Bronchial epithelial cell (primary cell): ENCODE measurements at regions not wholly inside any gene's neighbourhood (a gene's known extent, or its start where the extent isn't known, plus 50 kb on each side); places are given as distances from the start of the nearest gene placed in this dataset.

Source experiments
- DNase-seq: peaks from one replicate; pipeline ENCODE4 v3.0.0-alpha.2; 2010; ENCODE audit warnings: low read depth
- FAIRE-seq: peaks from 2 replicates; lab custom pipeline; 2011; peaks lifted over from hg19 to GRCh38; lab: Jason Lieb, UNC
- H3K27me3 ChIP-seq: 2 replicates; pipeline ENCODE4 v1.5.1; 2011; ENCODE audit warnings: low read length; ENCODE audit not compliant: control insufficient read depth, insufficient read depth
- H3K36me3 ChIP-seq: 2 replicates; pipeline ENCODE4 v1.5.1; 2011; ENCODE audit warnings: low read length; ENCODE audit not compliant: control insufficient read depth, insufficient read depth
- H3K4me3 ChIP-seq: 2 replicates; pipeline ENCODE4 v1.5.1; 2011; ENCODE audit warnings: mild to moderate bottlenecking, low read depth, low read length, control low read depth
- TF ChIP-seq, protein P1 (sequence below): IDR thresholded peaks from 2 replicates; pipeline ENCODE4 v1.5.1; 2011; ENCODE audit warnings: mild to moderate bottlenecking, moderate library complexity, low read length, control low read depth, inconsistent platforms; ENCODE audit not compliant: insufficient read depth, severe bottlenecking

DNA sequence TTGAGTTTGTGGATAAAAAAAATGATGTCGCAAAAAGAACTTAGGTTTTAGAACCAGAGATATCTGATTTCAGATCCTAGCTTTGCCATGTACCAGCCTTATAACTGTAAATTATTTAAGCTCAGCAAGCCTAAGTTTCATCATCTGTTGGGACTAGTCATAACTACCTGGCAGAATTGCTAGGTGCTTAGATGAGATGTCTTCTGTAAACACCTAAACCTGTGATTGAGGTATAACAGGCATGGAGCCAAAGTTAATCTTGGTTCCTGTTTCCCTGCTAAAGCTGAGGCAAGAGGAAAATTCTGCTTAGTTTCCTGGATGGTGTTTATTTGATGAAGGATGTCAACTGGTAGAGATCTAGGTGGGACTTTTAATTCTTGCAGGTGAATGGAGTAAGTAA, 331.3 kb upstream of the RBMS3 start:
- H3K27me3 ChIP-seq, result no peaks in the 10 kb centered on the region
- FAIRE-seq, result no peak
- H3K36me3 ChIP-seq, result no peaks in the 10 kb centered on the region
- DNase-seq, result peak; percentile 93
- no peak overlapping the region for H3K4me3 ChIP-seq
- TF ChIP-seq, protein P1, sequence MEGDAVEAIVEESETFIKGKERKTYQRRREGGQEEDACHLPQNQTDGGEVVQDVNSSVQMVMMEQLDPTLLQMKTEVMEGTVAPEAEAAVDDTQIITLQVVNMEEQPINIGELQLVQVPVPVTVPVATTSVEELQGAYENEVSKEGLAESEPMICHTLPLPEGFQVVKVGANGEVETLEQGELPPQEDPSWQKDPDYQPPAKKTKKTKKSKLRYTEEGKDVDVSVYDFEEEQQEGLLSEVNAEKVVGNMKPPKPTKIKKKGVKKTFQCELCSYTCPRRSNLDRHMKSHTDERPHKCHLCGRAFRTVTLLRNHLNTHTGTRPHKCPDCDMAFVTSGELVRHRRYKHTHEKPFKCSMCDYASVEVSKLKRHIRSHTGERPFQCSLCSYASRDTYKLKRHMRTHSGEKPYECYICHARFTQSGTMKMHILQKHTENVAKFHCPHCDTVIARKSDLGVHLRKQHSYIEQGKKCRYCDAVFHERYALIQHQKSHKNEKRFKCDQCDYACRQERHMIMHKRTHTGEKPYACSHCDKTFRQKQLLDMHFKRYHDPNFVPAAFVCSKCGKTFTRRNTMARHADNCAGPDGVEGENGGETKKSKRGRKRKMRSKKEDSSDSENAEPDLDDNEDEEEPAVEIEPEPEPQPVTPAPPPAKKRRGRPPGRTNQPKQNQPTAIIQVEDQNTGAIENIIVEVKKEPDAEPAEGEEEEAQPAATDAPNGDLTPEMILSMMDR, result no peak

- Histone ChIP-seq H3K36me3 (no peaks in the 10 kb centered on the region), H3K4me3 (no peak overlapping the region), H3K27me3 (no peaks in the 10 kb centered on the region)
- TF ChIP-seq, protein P1, result no peak
- DNase-seq, result no peak
- no peak for FAIRE-seq
Observed at GRCh38 chr3:28950614-28951013, 330.3 kb upstream of the RBMS3 start.

DNA sequence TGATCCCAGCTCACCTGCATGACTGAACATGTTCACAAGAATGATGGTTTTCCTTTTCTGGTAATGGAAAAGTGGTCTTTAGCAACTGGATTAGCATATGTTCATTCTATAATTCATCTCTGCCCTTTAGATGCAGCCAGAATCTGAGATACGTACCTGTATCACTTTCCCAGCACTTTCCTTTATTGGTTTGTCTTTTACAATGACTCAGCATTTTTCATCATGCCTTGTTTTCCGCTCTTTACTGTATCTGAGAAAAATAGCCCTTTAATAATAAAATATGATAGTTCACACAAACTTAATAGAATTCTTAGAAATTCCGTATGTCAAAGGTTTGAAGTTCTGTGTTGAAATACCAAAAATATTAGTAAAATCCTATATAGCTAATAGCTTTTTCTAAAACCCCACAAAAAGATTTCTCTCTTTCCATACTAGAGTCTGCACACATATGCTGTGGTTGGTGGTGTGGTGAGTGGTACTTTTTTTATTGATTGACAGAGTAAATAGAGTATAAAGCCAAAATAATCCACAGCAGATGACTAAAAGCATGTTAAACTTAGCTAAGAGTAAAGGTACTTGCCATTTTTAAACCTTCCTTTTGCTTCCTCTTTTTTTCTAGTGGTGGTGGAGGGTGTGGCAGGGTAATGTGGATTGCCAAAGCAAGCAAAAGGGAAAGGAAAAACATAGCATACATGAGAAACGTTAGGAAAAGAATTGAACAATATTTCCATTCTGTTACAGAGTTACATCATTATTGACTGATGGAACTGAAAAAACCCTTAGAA, 328.9 kb upstream of the RBMS3 start:
- FAIRE-seq (no peak), DNase-seq (peak; percentile 15)
- TF ChIP-seq, protein P1, result peak; percentile 1
- H3K27me3 ChIP-seq, result no peaks in the 10 kb centered on the region
- no peak overlapping the region for H3K4me3 ChIP-seq
- no peaks in the 10 kb centered on the region for H3K36me3 ChIP-seq

DNA sequence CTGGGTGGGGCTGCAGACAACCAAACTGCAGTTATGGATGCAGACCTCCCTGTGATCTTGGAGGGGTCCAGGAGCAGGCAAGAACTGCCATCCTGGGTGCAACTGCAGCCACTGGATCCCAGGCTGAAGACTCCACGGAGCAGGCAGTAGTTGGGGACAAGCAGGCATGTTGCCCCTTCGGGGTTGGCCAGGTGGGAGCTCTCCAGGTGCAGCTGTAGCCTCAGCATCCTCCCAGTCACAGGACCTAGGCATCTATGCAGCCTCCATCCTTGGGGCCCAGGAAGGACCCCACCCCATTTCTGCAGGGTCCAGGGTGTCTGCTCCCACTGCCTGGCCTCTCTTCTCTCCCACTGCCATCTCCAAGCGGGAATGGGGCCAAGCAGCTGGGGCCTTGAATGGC, 322.2 kb upstream of the RBMS3 start:
- no peaks in the 10 kb centered on the region for H3K36me3 ChIP-seq
- DNase-seq (no peak), FAIRE-seq (no peak)
- TF ChIP-seq, protein P1, result no peak
- no peak overlapping the region for H3K4me3 ChIP-seq
- H3K27me3 ChIP-seq, result no peaks in the 10 kb centered on the region

DNA sequence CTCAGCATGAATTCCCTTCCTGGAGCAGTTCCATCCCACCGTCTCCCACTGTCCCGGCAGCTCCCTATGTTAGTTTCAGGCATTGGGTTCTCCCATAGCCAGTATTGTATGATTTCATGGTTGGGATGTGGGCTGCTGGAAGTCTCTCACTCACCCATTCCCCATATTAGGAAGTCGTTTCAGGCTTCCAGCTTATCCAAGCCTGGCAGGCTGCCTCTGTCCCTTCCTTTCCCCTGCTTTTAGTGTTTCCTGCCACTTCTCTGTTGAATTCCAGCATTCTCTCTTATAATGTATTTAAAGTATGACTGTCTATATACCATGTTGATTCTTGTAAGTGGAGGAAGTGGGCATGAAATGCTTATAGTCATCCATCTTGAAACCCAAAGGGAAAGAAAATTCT, 309.7 kb upstream of the RBMS3 start:
- H3K36me3 ChIP-seq, result no peaks in the 10 kb centered on the region
- DNase-seq (no peak), FAIRE-seq (no peak)
- TF ChIP-seq, protein P1, result no peak
- H3K27me3 ChIP-seq, result no peaks in the 10 kb centered on the region
- no peak overlapping the region for H3K4me3 ChIP-seq

GRCh38 chr3:28972921-28973320, 307.9 kb upstream of the RBMS3 start:
- H3K4me3 ChIP-seq, result no peak overlapping the region
- FAIRE-seq, result no peak
- TF ChIP-seq, protein P1, result no peak
- DNase-seq, result peak; percentile 67
- no peaks in the 10 kb centered on the region for H3K36me3 ChIP-seq
- no peaks in the 10 kb centered on the region for H3K27me3 ChIP-seq
